Loucy (cell line): ENCODE measurements at regions not wholly inside any gene's neighbourhood (a gene's known extent, or its start where the extent isn't known, plus 50 kb on each side); places are given as distances from the start of the nearest gene placed in this dataset.

Experiments used
- H2AFZ ChIP-seq: fragments of 200-600 bp; sonication (generic); 2 replicates; pipeline ENCODE4 v1.6.0; 2016; ENCODE audit warnings: antibody characterized with exemption, mild to moderate bottlenecking, low read length, moderate library complexity
- H3F3A ChIP-seq: fragments of 200-600 bp; 2 replicates; pipeline ENCODE4 v1.6.0; 2016; ENCODE audit warnings: antibody characterized with exemption, low read depth, mild to moderate bottlenecking
- H3K27me3 ChIP-seq: fragments of 200-600 bp; sonication (generic); 2 replicates; pipeline ENCODE4 v1.6.1; 2014; ENCODE audit warnings: low read length, mild to moderate bottlenecking; ENCODE audit not compliant: insufficient read depth, poor library complexity, severe bottlenecking
- H3K36me3 ChIP-seq: fragments of 200-600 bp; sonication (generic); 2 replicates; pipeline ENCODE4 v1.6.1; 2016; ENCODE audit warnings: low read length; ENCODE audit not compliant: insufficient read depth
- H3K4me1 ChIP-seq: fragments of 200-600 bp; sonication (generic); 2 replicates; pipeline ENCODE4 v1.5.1; 2014; ENCODE audit warnings: low read length, mild to moderate bottlenecking; ENCODE audit not compliant: insufficient read depth, poor library complexity, severe bottlenecking
- H3K4me2 ChIP-seq: fragments of 200-600 bp; sonication (generic); 2 replicates; pipeline ENCODE4 v1.6.0; 2014; ENCODE audit warnings: antibody characterized with exemption, low read length, low read depth, mild to moderate bottlenecking; ENCODE audit not compliant: poor library complexity, severe bottlenecking
- H3K4me3 ChIP-seq: fragments of 200-600 bp; sonication (generic); 2 replicates; pipeline ENCODE4 v1.5.1; 2014; ENCODE audit warnings: low read length, mild to moderate bottlenecking, mixed read lengths; ENCODE audit not compliant: poor library complexity, severe bottlenecking
- H3K79me2 ChIP-seq: fragments of 200-600 bp; sonication (generic); 2 replicates; pipeline ENCODE4 v1.6.1; 2014; ENCODE audit warnings: low read length; ENCODE audit not compliant: insufficient read depth
- H3K9ac ChIP-seq: fragments of 200-600 bp; sonication (generic); 2 replicates; pipeline ENCODE4 v1.6.0; 2014; ENCODE audit warnings: mild to moderate bottlenecking, low read depth, low read length, moderate library complexity; ENCODE audit not compliant: poor library complexity, severe bottlenecking
- H3K9me2 ChIP-seq: fragments of 200-600 bp; sonication (generic); replicated peaks from 2 replicates; pipeline ENCODE4 v1.6.1; 2016; ENCODE audit warnings: low read depth, low read length, mixed read lengths
- H3K9me3 ChIP-seq: fragments of 200-600 bp; sonication (generic); 2 replicates; pipeline ENCODE4 v1.6.1; 2014; ENCODE audit warnings: mild to moderate bottlenecking, antibody characterized with exemption, low read length, low read depth; ENCODE audit not compliant: insufficient read depth
- H4K20me1 ChIP-seq: fragments of 200-600 bp; sonication (generic); 2 replicates; pipeline ENCODE4 v1.6.0; 2014; ENCODE audit warnings: antibody characterized with exemption, low read length, mild to moderate bottlenecking; ENCODE audit not compliant: insufficient read depth, poor library complexity, severe bottlenecking
- CTCF ChIP-seq: fragments of 200-600 bp; sonication (generic); conservative IDR thresholded peaks from 2 replicates; pipeline ENCODE4 v1.5.1; 2014; ENCODE audit warnings: mild to moderate bottlenecking, antibody characterized with exemption, low read length
- EZH2phosphoT487 ChIP-seq: fragments of 200-600 bp; IDR thresholded peaks from 2 replicates; pipeline ENCODE4 v1.6.1; 2018; ENCODE audit warnings: antibody characterized with exemption, mild to moderate bottlenecking, moderate library complexity, borderline replicate concordance

DNA sequence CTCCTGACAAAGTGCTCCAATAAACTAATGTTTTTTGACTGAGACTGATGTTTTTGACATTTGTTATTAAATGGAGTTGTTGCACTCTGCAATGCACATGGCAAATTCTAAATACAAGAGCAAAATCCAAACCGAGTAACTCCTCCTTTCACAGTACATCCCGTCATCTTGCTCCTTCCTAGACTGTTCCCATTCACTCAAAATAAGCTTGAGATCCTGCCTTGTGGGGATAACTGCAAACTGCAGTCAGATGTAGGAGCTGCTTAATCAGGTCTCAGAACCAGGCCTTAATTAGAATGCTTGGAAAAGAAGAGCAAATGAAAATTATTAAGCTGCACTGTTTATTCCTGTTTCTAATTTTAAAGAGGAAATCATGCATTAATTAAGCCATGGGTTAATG, 134.8 kb upstream of the SPRY2 start:
- TF ChIP-seq EZH2phosphoT487 = no peak
- no peak for TF ChIP-seq CTCF
- no peaks in the 10 kb centered on the region for H3F3A ChIP-seq
- no peaks in the 10 kb centered on the region for H3K27me3 ChIP-seq
- no peak overlapping the region for H2AFZ ChIP-seq
- no peaks in the 10 kb centered on the region for H3K9me3 ChIP-seq
- no peaks in the 10 kb centered on the region for H3K4me1 ChIP-seq
- no peak overlapping the region for H3K4me2 ChIP-seq
- no peaks in the 10 kb centered on the region for H3K36me3 ChIP-seq
- no peak overlapping the region for H3K9ac ChIP-seq
- H3K4me3 ChIP-seq = no peak overlapping the region
- no peaks in the 10 kb centered on the region for H4K20me1 ChIP-seq
- no peaks in the 10 kb centered on the region for H3K79me2 ChIP-seq
- no peaks in the 10 kb centered on the region for H3K9me2 ChIP-seq

GRCh38 chr13:80473695-80474094, 132.8 kb upstream of the SPRY2 start:
- no peak overlapping the region for H3K9ac ChIP-seq
- H3K79me2 ChIP-seq = no peaks in the 10 kb centered on the region
- no peaks in the 10 kb centered on the region for H4K20me1 ChIP-seq
- H3K9me2 ChIP-seq = no peaks in the 10 kb centered on the region
- no peaks in the 10 kb centered on the region for H3K36me3 ChIP-seq
- H2AFZ ChIP-seq = no peak overlapping the region
- H3F3A ChIP-seq = no peaks in the 10 kb centered on the region
- no peak overlapping the region for H3K4me3 ChIP-seq
- no peaks in the 10 kb centered on the region for H3K9me3 ChIP-seq
- TF ChIP-seq CTCF (no peak), EZH2phosphoT487 (no peak)
- H3K4me1 ChIP-seq = peaks cover 4% of the 10 kb centered on the region
- H3K4me2 ChIP-seq = no peak overlapping the region
- H3K27me3 ChIP-seq = no peaks in the 10 kb centered on the region

- Histone ChIP-seq H3K9me3 (no peaks in the 10 kb centered on the region), H2AFZ (no peak overlapping the region), H3K9me2 (no peaks in the 10 kb centered on the region), H3K36me3 (no peaks in the 10 kb centered on the region), H3K79me2 (no peaks in the 10 kb centered on the region), H3F3A (no peaks in the 10 kb centered on the region), H3K27me3 (no peaks in the 10 kb centered on the region), H3K9ac (no peak overlapping the region), H4K20me1 (no peaks in the 10 kb centered on the region), H3K4me3 (no peak overlapping the region), H3K4me2 (no peak overlapping the region), H3K4me1 (peaks cover 4% of the 10 kb centered on the region)
- TF ChIP-seq CTCF (no peak), EZH2phosphoT487 (no peak)
Observed at GRCh38 chr13:80469853-80470381, 129.0 kb upstream of the SPRY2 start.
